ENCODE measurements at regions not wholly inside any gene's neighbourhood (a gene's known extent, or its start where the extent isn't known, plus 50 kb on each side); places are given as distances from the start of the nearest gene placed in this dataset.

DNA sequence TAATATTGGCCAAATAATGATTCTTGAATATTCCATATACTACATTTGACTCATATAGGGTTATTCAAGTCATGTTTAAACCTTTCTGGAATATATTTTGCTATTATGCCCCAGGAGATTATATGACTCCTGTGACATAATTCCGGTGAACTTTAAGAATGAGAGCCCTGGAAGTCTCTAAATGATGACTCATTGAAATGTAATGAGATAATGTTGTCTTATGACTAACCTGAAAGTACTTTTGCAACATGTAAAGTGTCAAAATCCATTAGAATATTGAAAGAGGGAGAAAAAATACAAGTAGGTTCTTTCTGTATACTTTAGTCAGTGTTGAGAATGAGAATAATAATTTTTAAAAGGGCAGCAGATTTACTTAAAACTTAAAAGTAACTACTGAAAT lies 830.4 kb downstream of the MAT2B start:
- TF ChIP-seq, protein P1, sequence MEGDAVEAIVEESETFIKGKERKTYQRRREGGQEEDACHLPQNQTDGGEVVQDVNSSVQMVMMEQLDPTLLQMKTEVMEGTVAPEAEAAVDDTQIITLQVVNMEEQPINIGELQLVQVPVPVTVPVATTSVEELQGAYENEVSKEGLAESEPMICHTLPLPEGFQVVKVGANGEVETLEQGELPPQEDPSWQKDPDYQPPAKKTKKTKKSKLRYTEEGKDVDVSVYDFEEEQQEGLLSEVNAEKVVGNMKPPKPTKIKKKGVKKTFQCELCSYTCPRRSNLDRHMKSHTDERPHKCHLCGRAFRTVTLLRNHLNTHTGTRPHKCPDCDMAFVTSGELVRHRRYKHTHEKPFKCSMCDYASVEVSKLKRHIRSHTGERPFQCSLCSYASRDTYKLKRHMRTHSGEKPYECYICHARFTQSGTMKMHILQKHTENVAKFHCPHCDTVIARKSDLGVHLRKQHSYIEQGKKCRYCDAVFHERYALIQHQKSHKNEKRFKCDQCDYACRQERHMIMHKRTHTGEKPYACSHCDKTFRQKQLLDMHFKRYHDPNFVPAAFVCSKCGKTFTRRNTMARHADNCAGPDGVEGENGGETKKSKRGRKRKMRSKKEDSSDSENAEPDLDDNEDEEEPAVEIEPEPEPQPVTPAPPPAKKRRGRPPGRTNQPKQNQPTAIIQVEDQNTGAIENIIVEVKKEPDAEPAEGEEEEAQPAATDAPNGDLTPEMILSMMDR (IDR thresholded peaks at IDR 0.05; ENCODE audit: low read length), result no peak
- no peak for TF ChIP-seq EZH2 (IDR thresholded peaks at IDR 0.05; ENCODE audit: borderline replicate concordance, low read length)
